H9 (cell line): ENCODE measurements at regions not wholly inside any gene's neighbourhood (a gene's known extent, or its start where the extent isn't known, plus 50 kb on each side); places are given as distances from the start of the nearest gene placed in this dataset.

Source experiments
- DNase-seq: peaks from one replicate; pipeline ENCODE4 v3.0.0-alpha.2; 2017
- H2AFZ ChIP-seq: one replicate; pipeline ENCODE4 v1.6.1; 2013; ENCODE audit warnings: mild to moderate bottlenecking, low read length, control low read depth, moderate library complexity
- H2AK5ac ChIP-seq: 2 replicates; pipeline ENCODE4 v1.6.1; 2013; ENCODE audit warnings: low read length, control low read depth, mixed read lengths; ENCODE audit not compliant: insufficient read length
- H2BK120ac ChIP-seq: one replicate; pipeline ENCODE4 v1.6.1; 2013; ENCODE audit warnings: low read depth, mild to moderate bottlenecking, low read length, control low read depth, inconsistent platforms; ENCODE audit not compliant: poor library complexity, severe bottlenecking
- H2BK12ac ChIP-seq: 2 replicates; pipeline ENCODE4 v1.6.1; 2013; ENCODE audit warnings: low read length, control low read depth, mixed read lengths, low read depth; ENCODE audit not compliant: insufficient read length
- H2BK15ac ChIP-seq: 2 replicates; pipeline ENCODE4 v1.6.1; 2013; ENCODE audit warnings: low read depth, low read length, control low read depth
- H2BK20ac ChIP-seq: one replicate; pipeline ENCODE4 v1.6.1; 2013; ENCODE audit warnings: low read depth, mild to moderate bottlenecking, low read length, control low read depth, inconsistent platforms; ENCODE audit not compliant: poor library complexity, severe bottlenecking
- H2BK5ac ChIP-seq: 2 replicates; pipeline ENCODE4 v1.6.1; 2013; ENCODE audit warnings: low read length, control low read depth, mixed read lengths; ENCODE audit not compliant: insufficient read length
- H3K14ac ChIP-seq: 2 replicates; pipeline ENCODE4 v1.6.1; 2013; ENCODE audit warnings: low read length, control low read depth; ENCODE audit not compliant: insufficient read depth
- H3K18ac ChIP-seq: 2 replicates; pipeline ENCODE4 v1.6.1; 2013; ENCODE audit warnings: low read depth, mild to moderate bottlenecking, mixed read lengths, low read length, control low read depth; ENCODE audit not compliant: insufficient read length
- H3K23ac ChIP-seq: 2 replicates; pipeline ENCODE4 v1.6.1; 2013; ENCODE audit warnings: low read length, control low read depth, mixed read lengths, low read depth; ENCODE audit not compliant: insufficient read length
- H3K23me2 ChIP-seq: 2 replicates; pipeline ENCODE4 v1.6.1; 2013; ENCODE audit warnings: low read depth, mild to moderate bottlenecking, mixed read lengths, low read length, control low read depth; ENCODE audit not compliant: insufficient read length, poor library complexity, severe bottlenecking
- H3K27ac ChIP-seq: 2 replicates; pipeline ENCODE4 v1.5.1; 2013; ENCODE audit warnings: low read length, control low read depth, mixed read lengths, low read depth; ENCODE audit not compliant: insufficient read length
- H3K27me3 ChIP-seq: 2 replicates; pipeline ENCODE4 v1.6.1; 2013; ENCODE audit warnings: low read length, control low read depth, inconsistent platforms; ENCODE audit not compliant: insufficient read depth
- H3K4ac ChIP-seq: 2 replicates; pipeline ENCODE4 v1.6.1; 2013; ENCODE audit warnings: low read depth, mild to moderate bottlenecking, control low read depth, inconsistent platforms, low read length, moderate library complexity
- H3K4me1 ChIP-seq: 2 replicates; pipeline ENCODE4 v1.6.1; 2013; ENCODE audit warnings: low read length, control low read depth, inconsistent platforms; ENCODE audit not compliant: insufficient read depth
- H3K4me2 ChIP-seq: 2 replicates; pipeline ENCODE4 v1.6.1; 2013; ENCODE audit warnings: low read length, control low read depth, mixed read lengths; ENCODE audit not compliant: insufficient read length, insufficient read depth
- H3K56ac ChIP-seq: 2 replicates; pipeline ENCODE4 v1.6.1; 2013; ENCODE audit warnings: low read depth, mild to moderate bottlenecking, mixed read lengths, low read length, control low read depth; ENCODE audit not compliant: insufficient read length
- H3K79me1 ChIP-seq: 2 replicates; pipeline ENCODE4 v1.6.1; 2013; ENCODE audit warnings: low read depth, mild to moderate bottlenecking, moderate library complexity, low read length, control low read depth, inconsistent platforms; ENCODE audit not compliant: insufficient read depth, poor library complexity, severe bottlenecking
- H3K79me2 ChIP-seq: 2 replicates; pipeline ENCODE4 v1.6.1; 2013; ENCODE audit warnings: low read length, control low read depth, inconsistent platforms; ENCODE audit not compliant: insufficient read depth
- H3K9ac ChIP-seq: 2 replicates; pipeline ENCODE4 v1.6.1; 2013; ENCODE audit warnings: low read length, control low read depth, mixed read lengths; ENCODE audit not compliant: insufficient read length; ENCODE audit errors: extremely low read depth
- H3K9me3 ChIP-seq: one replicate; pipeline ENCODE4 v1.6.1; 2013; ENCODE audit warnings: low read depth, low read length, inconsistent platforms; ENCODE audit not compliant: control insufficient read depth
- H3T11ph ChIP-seq: one replicate; pipeline ENCODE4 v1.6.1; 2013; ENCODE audit warnings: mild to moderate bottlenecking, low read length, control low read depth, inconsistent platforms
- H4K20me1 ChIP-seq: one replicate; pipeline ENCODE4 v1.6.1; 2013; ENCODE audit not compliant: control insufficient read depth, insufficient read length, insufficient read depth
- H4K5ac ChIP-seq: 2 replicates; pipeline ENCODE4 v1.6.1; 2013; ENCODE audit warnings: low read depth, mild to moderate bottlenecking, mixed read lengths, low read length, control low read depth; ENCODE audit not compliant: insufficient read length
- H4K8ac ChIP-seq: replicated peaks from 2 replicates; pipeline ENCODE4 v1.6.1; 2013; ENCODE audit warnings: low read length, control low read depth, mixed read lengths, low read depth; ENCODE audit not compliant: insufficient read length
- H4K91ac ChIP-seq: 2 replicates; pipeline ENCODE4 v1.6.1; 2013; ENCODE audit warnings: low read depth, mild to moderate bottlenecking, moderate library complexity, mixed read lengths, low read length, control low read depth; ENCODE audit not compliant: insufficient read length
- H3K27ac Mint-ChIP-seq, 3 experiments: 2 replicates in 2 of 3; 3 replicates in 1 of 3; pipeline ENCODE4 v1.8.0; 2020 to 2021; ENCODE audit warnings: mixed read lengths in 3 of 3, mild to moderate bottlenecking in 1 of 3, moderate library complexity in 1 of 3
- H3K27me3 Mint-ChIP-seq: 2 replicates; pipeline ENCODE4 v1.8.0; 2021; ENCODE audit warnings: low read depth, mild to moderate bottlenecking, moderate library complexity, mixed read lengths
- H3K36me3 Mint-ChIP-seq, 3 experiments: 2 replicates in 2 of 3; 3 replicates in 1 of 3; pipeline ENCODE4 v1.8.0; 2020 to 2021; ENCODE audit warnings: low read depth in 3 of 3, mixed read lengths in 3 of 3; ENCODE audit not compliant: insufficient read depth in 1 of 3
- H3K4me1 Mint-ChIP-seq, 2 experiments: 2 replicates each; pipeline ENCODE4 v1.8.0; 2020; ENCODE audit warnings: mixed read lengths in 2 of 2
- H3K4me3 Mint-ChIP-seq, 2 experiments: 2 replicates in 1 of 2; 3 replicates in 1 of 2; pipeline ENCODE4 v1.8.0; 2020 to 2021; ENCODE audit warnings: mild to moderate bottlenecking in 2 of 2, mixed read lengths in 2 of 2, moderate library complexity in 1 of 2
- H3K9me3 Mint-ChIP-seq, 2 experiments: 2 replicates in 1 of 2; 3 replicates in 1 of 2; pipeline ENCODE4 v1.8.0; 2020; ENCODE audit warnings: mild to moderate bottlenecking in 2 of 2, mixed read lengths in 2 of 2, moderate library complexity in 1 of 2
- WGBS: extraction: QIAGEN DNeasy Blood & Tissue Kit; methylation state at CpG from one replicate; pipeline ENCODE4 v1.1.7; 2013; ENCODE audit warnings: missing lambda C conversion rate, low lambda C conversion rate, mixed read lengths; ENCODE audit not compliant: insufficient read length; ENCODE audit errors: extremely low coverage; 5-methylcytosine and 5-hydroxymethylcytosine counted together
- TF ChIP-seq, protein P1 (sequence below): fragments of 200-600 bp; sonication (generic); conservative IDR thresholded peaks from 3 replicates; pipeline ENCODE4 v1.8.0; 2021; ENCODE audit warnings: antibody characterized with exemption, mild to moderate bottlenecking

DNA sequence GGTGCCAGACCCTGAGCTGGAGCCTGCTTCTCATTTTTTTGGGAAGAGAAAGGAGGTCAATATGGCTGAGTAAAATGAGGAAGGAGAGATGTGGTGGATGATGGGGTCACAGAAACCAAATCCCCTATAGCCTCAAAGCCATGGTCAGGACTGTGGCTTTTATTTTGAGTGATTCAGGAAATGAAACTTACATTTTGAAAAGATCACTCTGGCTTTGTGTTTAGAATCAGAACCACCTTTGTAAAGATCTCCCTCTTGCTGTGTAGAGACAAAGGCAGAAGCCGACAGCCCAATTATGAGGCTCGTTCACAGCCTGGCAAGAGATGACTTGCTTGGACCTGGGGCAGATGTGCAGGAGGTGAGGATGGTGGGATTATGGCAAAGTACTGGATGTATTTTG is 121.6 kb upstream of the ANKFN1 start:
- Histone ChIP-seq H4K91ac (no peak overlapping the region), H3K23me2 (no peaks in the 10 kb centered on the region), H3K4ac (no peak overlapping the region), H4K5ac (no peak overlapping the region), H3K4me1 (no peaks in the 10 kb centered on the region), H3K18ac (no peak overlapping the region), H3T11ph (no peak overlapping the region), H3K9me3 (no peaks in the 10 kb centered on the region), H2BK20ac (no peak overlapping the region), H2BK12ac (no peak overlapping the region), H3K23ac (no peak overlapping the region), H3K14ac (no peak overlapping the region), H3K27ac (no peak overlapping the region), H3K79me2 (no peaks in the 10 kb centered on the region), H3K4me2 (no peak overlapping the region), H2BK120ac (no peak overlapping the region), H3K79me1 (no peaks in the 10 kb centered on the region), H4K8ac (no peak overlapping the region), H3K56ac (no peak overlapping the region), H2AK5ac (no peak overlapping the region), H3K27me3 (no peaks in the 10 kb centered on the region), H3K9ac (no peak overlapping the region), H2BK5ac (no peak overlapping the region), H2AFZ (no peak overlapping the region), H4K20me1 (no peaks in the 10 kb centered on the region), H2BK15ac (no peak overlapping the region)
- WGBS: no CpG with 5 or more reads among the region's 2 CpGs
- TF ChIP-seq, protein P1, sequence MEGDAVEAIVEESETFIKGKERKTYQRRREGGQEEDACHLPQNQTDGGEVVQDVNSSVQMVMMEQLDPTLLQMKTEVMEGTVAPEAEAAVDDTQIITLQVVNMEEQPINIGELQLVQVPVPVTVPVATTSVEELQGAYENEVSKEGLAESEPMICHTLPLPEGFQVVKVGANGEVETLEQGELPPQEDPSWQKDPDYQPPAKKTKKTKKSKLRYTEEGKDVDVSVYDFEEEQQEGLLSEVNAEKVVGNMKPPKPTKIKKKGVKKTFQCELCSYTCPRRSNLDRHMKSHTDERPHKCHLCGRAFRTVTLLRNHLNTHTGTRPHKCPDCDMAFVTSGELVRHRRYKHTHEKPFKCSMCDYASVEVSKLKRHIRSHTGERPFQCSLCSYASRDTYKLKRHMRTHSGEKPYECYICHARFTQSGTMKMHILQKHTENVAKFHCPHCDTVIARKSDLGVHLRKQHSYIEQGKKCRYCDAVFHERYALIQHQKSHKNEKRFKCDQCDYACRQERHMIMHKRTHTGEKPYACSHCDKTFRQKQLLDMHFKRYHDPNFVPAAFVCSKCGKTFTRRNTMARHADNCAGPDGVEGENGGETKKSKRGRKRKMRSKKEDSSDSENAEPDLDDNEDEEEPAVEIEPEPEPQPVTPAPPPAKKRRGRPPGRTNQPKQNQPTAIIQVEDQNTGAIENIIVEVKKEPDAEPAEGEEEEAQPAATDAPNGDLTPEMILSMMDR: no peak
- no peak for DNase-seq
- H3K27me3 Mint-ChIP-seq: no peaks in the 10 kb centered on the region
- H3K36me3 Mint-ChIP-seq: no peaks in the 10 kb centered on the region
- no peaks in the 10 kb centered on the region for H3K9me3 Mint-ChIP-seq
- no peaks in the 10 kb centered on the region for H3K4me1 Mint-ChIP-seq
- no peak overlapping the region for H3K4me3 Mint-ChIP-seq
- no peak overlapping the region for H3K27ac Mint-ChIP-seq
